Stomach (tissue), 4 donors: ENCODE measurements at regions not wholly inside any gene's neighbourhood (a gene's known extent, or its start where the extent isn't known, plus 50 kb on each side); places are given as distances from the start of the nearest gene placed in this dataset.

Experiments
- POLR2AphosphoS5 ChIP-seq, 3 donors: sonication (generic); formaldehyde crosslinking; IDR thresholded peaks; one replicate each; pipeline ENCODE4 v1.6.1; 2016; ENCODE audit warnings: antibody characterized with exemption in 3 of 3
- TF ChIP-seq, protein P1 (sequence below), 7 experiments: fragments of 450-650 bp in 4 of 7; fragments of 200-600 bp in 3 of 7; sonication (generic) in 3 of 7; IDR thresholded peaks; one replicate each; pipeline ENCODE4 v1.5.1; 2016 to 2019; ENCODE audit warnings: antibody characterized with exemption in 7 of 7, control low read depth in 2 of 7, mild to moderate bottlenecking in 1 of 7

DNA sequence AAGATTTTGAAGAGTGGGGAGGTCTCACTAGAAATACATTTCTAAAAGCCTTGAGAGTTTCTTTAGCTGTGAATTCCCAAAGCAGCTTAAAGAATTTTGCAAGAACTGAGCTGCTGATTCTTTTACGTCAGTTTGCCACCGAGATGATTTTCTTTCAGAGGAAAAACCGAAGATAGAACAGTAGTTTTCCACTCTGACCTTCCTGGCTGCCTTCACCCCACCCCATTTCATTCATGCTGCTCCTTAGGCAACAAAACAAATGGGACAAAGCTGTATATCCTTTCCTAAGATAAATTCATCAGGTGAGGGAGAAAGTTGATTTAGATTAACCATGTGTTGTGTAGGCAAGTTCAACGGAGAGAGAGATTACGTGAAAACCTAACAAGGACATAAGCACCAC lies 947.0 kb downstream of the GALC start:
- TF ChIP-seq POLR2AphosphoS5 (IDR thresholded peaks at IDR 0.05): no peak
- TF ChIP-seq, protein P1, sequence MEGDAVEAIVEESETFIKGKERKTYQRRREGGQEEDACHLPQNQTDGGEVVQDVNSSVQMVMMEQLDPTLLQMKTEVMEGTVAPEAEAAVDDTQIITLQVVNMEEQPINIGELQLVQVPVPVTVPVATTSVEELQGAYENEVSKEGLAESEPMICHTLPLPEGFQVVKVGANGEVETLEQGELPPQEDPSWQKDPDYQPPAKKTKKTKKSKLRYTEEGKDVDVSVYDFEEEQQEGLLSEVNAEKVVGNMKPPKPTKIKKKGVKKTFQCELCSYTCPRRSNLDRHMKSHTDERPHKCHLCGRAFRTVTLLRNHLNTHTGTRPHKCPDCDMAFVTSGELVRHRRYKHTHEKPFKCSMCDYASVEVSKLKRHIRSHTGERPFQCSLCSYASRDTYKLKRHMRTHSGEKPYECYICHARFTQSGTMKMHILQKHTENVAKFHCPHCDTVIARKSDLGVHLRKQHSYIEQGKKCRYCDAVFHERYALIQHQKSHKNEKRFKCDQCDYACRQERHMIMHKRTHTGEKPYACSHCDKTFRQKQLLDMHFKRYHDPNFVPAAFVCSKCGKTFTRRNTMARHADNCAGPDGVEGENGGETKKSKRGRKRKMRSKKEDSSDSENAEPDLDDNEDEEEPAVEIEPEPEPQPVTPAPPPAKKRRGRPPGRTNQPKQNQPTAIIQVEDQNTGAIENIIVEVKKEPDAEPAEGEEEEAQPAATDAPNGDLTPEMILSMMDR (IDR thresholded peaks at IDR 0.05): no peak
